GM12878 (cell line): ENCODE measurements at regions not wholly inside any gene's neighbourhood (a gene's known extent, or its start where the extent isn't known, plus 50 kb on each side); places are given as distances from the start of the nearest gene placed in this dataset.

Experiments used
- BMI1 ChIP-seq: fragments of 450-650 bp; IDR thresholded peaks from 2 replicates; pipeline ENCODE4 v1.6.1; 2016; ENCODE audit warnings: mild to moderate bottlenecking, moderate library complexity, borderline replicate concordance
- CBFB ChIP-seq: IDR thresholded peaks from 2 replicates; pipeline ENCODE4 v1.6.1; 2016; ENCODE audit warnings: antibody characterized with exemption, low read depth
- PAX5 ChIP-seq: IDR thresholded peaks from 2 replicates; pipeline ENCODE4 v1.6.1; 2011; ENCODE audit warnings: low read depth, low read length, borderline replicate concordance
- RELB ChIP-seq: fragments of 450-650 bp; IDR thresholded peaks from 2 replicates; pipeline ENCODE4 v1.6.1; 2017; ENCODE audit warnings: low read depth, mild to moderate bottlenecking, moderate library complexity
- SREBF2 ChIP-seq: IDR thresholded peaks from 2 replicates; pipeline ENCODE4 v1.6.1; 2012; ENCODE audit warnings: mild to moderate bottlenecking, low read length
- ZBTB11 ChIP-seq: fragments of 450-650 bp; formaldehyde crosslinking; IDR thresholded peaks from 2 replicates; pipeline ENCODE4 v1.5.0; 2022; ENCODE audit warnings: mild to moderate bottlenecking, missing genetic modification characterization
- TF ChIP-seq, protein P1 (sequence below): fragments of 450-650 bp; IDR thresholded peaks from 2 replicates; pipeline ENCODE4 v1.6.1; 2017; ENCODE audit warnings: mild to moderate bottlenecking

- TF ChIP-seq ZBTB11 (CRISPR knock-in tag) (no peak), PAX5 (no peak), SREBF2 (no peak), BMI1 (no peak), CBFB (no peak), RELB (no peak)
- TF ChIP-seq, protein P1, sequence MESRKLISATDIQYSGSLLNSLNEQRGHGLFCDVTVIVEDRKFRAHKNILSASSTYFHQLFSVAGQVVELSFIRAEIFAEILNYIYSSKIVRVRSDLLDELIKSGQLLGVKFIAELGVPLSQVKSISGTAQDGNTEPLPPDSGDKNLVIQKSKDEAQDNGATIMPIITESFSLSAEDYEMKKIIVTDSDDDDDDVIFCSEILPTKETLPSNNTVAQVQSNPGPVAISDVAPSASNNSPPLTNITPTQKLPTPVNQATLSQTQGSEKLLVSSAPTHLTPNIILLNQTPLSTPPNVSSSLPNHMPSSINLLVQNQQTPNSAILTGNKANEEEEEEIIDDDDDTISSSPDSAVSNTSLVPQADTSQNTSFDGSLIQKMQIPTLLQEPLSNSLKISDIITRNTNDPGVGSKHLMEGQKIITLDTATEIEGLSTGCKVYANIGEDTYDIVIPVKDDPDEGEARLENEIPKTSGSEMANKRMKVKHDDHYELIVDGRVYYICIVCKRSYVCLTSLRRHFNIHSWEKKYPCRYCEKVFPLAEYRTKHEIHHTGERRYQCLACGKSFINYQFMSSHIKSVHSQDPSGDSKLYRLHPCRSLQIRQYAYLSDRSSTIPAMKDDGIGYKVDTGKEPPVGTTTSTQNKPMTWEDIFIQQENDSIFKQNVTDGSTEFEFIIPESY = no peak
- TF ChIP-seq, all 136 proteins: peak for 0
These were observed 121.2 kb upstream of the SPRED2 start (continued) for GRCh38 chr2:65553504-65554074.
